ENCODE measurements at regions not wholly inside any gene's neighbourhood (a gene's known extent, or its start where the extent isn't known, plus 50 kb on each side); places are given as distances from the start of the nearest gene placed in this dataset.

GRCh38 chr2:236932831-236933361, 152.8 kb upstream of the COPS8 start:
- no peak for DNase-seq (ENCODE audit: low read depth)

DNA sequence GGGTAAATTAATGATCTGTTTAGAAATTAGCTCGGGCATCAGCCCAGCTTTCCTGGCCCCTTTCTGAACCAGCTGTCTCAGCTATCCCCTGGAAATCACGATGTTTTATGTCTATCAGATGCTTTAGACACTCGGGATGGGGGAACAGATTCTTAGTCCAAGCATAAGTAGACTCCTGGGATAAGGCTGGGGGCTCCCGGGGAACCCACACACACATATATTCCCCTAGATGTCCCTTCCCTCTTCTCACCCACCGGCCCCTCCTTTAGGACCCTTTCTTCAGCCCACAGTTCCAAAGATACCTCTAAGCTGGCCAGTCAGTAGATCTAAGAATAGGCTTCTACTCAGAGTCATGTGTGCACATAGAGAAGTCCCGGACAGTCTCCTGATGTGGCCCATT, 151.5 kb upstream of the COPS8 start:
- DNase-seq (ENCODE audit: low read depth), result no peak

GRCh38 chr2:236934656-236935055, 151.0 kb upstream of the COPS8 start:
- no peak for DNase-seq (ENCODE audit: low read depth)

DNA sequence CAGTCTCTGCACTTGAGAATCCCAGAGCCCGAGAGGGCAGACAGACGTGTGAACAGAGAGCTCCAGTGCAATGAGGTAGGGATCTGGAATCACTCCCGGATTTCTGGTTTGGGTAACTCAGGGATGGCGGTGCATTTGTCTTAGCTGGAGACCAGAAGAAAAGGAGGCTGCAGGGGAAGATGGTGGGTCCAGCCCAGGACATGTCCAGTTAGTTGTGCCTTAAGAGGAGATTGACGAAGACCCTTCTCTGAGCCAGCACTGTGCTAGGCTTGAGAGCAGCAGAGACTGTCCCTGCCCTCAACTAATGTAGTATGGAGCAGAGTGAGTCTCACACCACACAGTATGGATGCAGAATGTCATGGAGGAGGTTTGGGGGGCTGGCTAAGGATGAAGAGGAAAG, 150.6 kb upstream of the COPS8 start:
- no peak for DNase-seq (ENCODE audit: low read depth)

GRCh38 chr2:236935631-236936445, 149.9 kb upstream of the COPS8 start:
- DNase-seq (ENCODE audit: low read depth), result no peak

GRCh38 chr2:236936446-236936940, 149.2 kb upstream of the COPS8 start:
- no peak for DNase-seq (ENCODE audit: low read depth)

- DNase-seq (ENCODE audit: low read depth), result no peak
Observed at GRCh38 chr2:236938126-236938525, 147.6 kb upstream of the COPS8 start.

GRCh38 chr2:236939271-236939670, 146.4 kb upstream of the COPS8 start:
- no peak for DNase-seq (ENCODE audit: low read depth)

DNA sequence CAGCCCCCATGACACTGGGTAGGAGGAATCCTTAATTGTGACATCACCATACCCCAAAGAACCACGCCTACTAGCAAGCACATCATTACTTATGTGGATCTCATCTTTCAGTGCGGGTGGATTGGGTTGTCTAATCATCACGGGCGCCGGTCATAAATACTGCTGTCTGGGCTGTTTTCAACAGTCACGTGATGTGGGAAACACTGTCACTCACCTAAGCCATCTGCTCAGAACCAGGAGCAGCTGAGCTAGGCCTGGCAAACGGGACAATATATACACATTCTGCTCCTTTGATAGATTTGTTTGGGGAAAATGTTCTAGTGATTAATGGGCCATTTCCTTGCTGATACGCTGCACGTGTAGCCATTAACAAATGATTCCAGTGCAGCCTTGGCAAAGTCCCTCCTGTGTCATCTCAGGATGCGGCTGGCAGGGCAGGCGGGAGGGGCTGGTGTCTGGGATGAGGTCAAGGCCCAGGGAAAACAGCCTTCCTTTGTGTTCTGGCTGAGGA, 145.9 kb upstream of the COPS8 start:
- DNase-seq (ENCODE audit: low read depth), result no peak

GRCh38 chr2:236940497-236940896, 145.2 kb upstream of the COPS8 start:
- no peak for DNase-seq (ENCODE audit: low read depth)

GRCh38 chr2:236940916-236941520, 144.7 kb upstream of the COPS8 start:
- DNase-seq (ENCODE audit: low read depth), result no peak

DNA sequence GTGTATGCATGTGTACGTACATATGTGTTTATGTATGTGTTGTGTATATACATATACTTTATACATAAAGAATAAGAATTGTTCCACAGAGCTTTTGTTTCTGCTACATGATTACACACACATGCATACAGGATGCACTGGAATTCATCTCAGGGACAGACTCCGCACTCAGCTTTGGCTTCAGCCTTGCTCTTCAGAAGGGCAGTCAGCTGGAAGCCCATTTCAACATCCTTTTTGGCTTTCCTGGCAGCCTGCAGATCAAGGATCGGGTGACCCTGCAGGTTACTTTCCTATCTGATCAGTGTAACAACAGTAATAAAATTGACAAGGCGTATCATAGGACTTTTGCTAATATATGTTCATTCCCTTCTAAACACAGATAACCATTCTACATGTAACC, 144.1 kb upstream of the COPS8 start:
- no peak for DNase-seq (ENCODE audit: low read depth)

DNA sequence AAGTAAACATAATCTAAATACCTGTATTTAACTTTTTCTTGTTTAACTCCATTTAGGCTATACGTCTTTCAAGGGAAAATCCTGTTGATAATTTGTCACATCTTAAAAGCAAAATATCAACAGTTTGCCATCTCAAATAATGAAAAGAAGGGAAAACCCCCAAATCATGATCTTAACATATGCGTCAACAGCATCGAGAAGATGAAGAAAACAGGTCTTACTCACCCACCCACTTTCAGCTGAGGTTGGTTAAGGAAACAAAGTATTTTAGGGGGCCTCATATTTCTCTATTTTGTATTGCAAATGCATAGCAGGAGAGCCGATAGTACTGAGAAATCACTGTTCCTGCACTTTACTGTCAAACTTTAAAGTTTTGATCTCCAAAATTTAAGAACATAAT, 143.1 kb upstream of the COPS8 start:
- no peak for DNase-seq (ENCODE audit: low read depth)

DNA sequence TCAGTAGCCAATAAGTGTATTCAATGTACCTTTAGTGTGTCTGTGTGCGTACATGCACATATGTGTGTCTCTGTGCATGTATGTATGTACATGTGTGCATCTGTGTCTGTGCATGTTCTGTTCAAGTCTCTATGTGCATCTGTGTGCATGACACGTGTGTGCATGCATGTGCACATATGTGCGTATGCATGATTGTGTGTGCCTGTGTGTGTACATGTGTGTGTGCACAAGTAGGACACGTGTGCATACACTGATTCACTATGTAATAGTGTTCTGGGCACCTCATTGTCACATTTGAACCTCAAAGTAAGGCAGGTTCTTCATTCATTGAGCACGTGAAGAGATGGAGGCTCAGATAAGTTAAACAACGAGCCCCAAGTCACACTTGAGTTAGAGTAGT, 142.6 kb upstream of the COPS8 start:
- no peak for DNase-seq (ENCODE audit: low read depth)

- no peak for DNase-seq (ENCODE audit: low read depth)
Observed at GRCh38 chr2:236943841-236944513, 141.7 kb upstream of the COPS8 start.

DNA sequence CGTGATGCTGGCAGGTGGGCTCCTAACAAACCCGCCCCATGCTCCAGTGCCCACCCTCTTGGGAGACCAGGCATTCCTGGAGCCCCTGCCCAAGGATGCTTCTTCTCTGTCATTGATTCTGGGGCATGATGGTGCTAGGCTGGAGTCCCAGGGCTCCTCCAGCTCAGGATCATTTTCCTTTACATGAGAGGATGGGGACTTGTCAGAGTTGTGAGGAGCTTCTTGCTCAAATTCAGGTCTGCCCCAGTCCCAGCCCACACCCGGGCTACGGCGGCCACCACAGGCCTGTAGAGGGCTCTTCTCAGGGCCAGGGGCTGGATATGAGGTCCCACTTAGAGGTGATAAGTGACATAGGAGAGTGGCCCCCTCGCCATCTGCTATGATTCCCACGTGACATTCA, 141.1 kb upstream of the COPS8 start:
- DNase-seq (ENCODE audit: low read depth), result no peak

- DNase-seq (ENCODE audit: low read depth), result no peak
Observed at GRCh38 chr2:236945431-236946016, 140.2 kb upstream of the COPS8 start.

DNA sequence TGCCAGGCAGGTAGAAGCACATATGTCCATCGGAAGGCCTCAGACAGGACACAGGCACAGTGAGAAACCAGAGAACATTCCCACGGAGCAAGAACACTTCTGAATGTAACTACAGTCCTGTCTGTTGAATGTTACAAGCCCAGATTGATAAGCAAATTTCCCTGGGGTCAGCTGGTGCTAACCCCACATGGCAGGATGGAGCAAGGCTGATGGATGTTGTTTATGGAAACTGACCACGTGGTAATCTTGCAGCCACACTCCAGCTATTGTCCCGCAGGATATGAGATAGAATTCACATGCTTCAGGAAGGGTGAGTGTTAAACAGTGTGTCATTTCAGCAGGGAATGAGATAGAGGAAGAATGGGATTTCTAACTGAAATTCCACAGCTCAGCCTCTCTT, 138.8 kb upstream of the COPS8 start:
- DNase-seq (ENCODE audit: low read depth), result no peak

- no peak for DNase-seq (ENCODE audit: low read depth)
Observed at GRCh38 chr2:236947294-236947693, 138.4 kb upstream of the COPS8 start.

- DNase-seq (ENCODE audit: low read depth), result no peak
Observed at GRCh38 chr2:236947896-236948295, 137.8 kb upstream of the COPS8 start.

GRCh38 chr2:236949089-236949905, 136.4 kb upstream of the COPS8 start:
- no peak for DNase-seq (ENCODE audit: low read depth)
